Vagina (tissue), 2 donors: ENCODE measurements at regions not wholly inside any gene's neighbourhood (a gene's known extent, or its start where the extent isn't known, plus 50 kb on each side); places are given as distances from the start of the nearest gene placed in this dataset.

Experiments used
- DNase-seq, 2 donors: peaks; one replicate each; pipeline ENCODE4 v3.0.0-alpha.2; 2017; ENCODE audit errors: extremely low spot score in 2 of 2
- H3K27ac ChIP-seq: fragments of 200-600 bp; sonication (generic); one replicate; pipeline ENCODE4 v1.5.1; 2019
- H3K27me3 ChIP-seq: fragments of 200-600 bp; sonication (generic); one replicate; pipeline ENCODE4 v1.5.1; 2019
- H3K36me3 ChIP-seq, 2 donors: fragments of 200-600 bp; sonication (generic); one replicate each; pipeline ENCODE4 v1.5.1; 2017 to 2019
- H3K4me1 ChIP-seq: fragments of 200-600 bp; sonication (generic); one replicate; pipeline ENCODE4 v1.5.1; 2019
- H3K4me3 ChIP-seq, 2 donors: fragments of 200-600 bp; sonication (generic); 1 replicate in 1 of 2; 2 replicates in 1 of 2; pipeline ENCODE4 v1.5.1; 2016 to 2019
- H3K9me3 ChIP-seq: fragments of 200-600 bp; sonication (generic); one replicate; pipeline ENCODE4 v1.5.1; 2019
- POLR2A ChIP-seq, 2 donors: fragments of 450-650 bp; IDR thresholded peaks; one replicate each; pipeline ENCODE4 v1.6.1; 2017; ENCODE audit warnings: antibody characterized with exemption in 2 of 2, mild to moderate bottlenecking in 2 of 2, moderate library complexity in 2 of 2
- POLR2AphosphoS5 ChIP-seq, 2 donors: sonication (generic); formaldehyde crosslinking; IDR thresholded peaks; one replicate each; pipeline ENCODE4 v1.9.0; 2017; ENCODE audit warnings: antibody characterized with exemption in 2 of 2, mild to moderate bottlenecking in 2 of 2, low read depth in 1 of 2; ENCODE audit not compliant: insufficient read depth in 1 of 2
- intact Hi-C: fragments of 100-400 bp; cut with DNase I; formaldehyde crosslinking; loops from one replicate; pipeline ENCODE4 v1.15.1; 2023
- TF ChIP-seq, protein P1 (sequence below), 3 experiments: fragments of 450-650 bp in 2 of 3; fragments of 200-600 bp in 1 of 3; sonication (generic) in 1 of 3; IDR thresholded peaks; one replicate each; pipeline ENCODE4 v1.5.1; 2017 to 2019; ENCODE audit warnings: antibody characterized with exemption in 3 of 3, mild to moderate bottlenecking in 2 of 3, moderate library complexity in 2 of 3

DNA sequence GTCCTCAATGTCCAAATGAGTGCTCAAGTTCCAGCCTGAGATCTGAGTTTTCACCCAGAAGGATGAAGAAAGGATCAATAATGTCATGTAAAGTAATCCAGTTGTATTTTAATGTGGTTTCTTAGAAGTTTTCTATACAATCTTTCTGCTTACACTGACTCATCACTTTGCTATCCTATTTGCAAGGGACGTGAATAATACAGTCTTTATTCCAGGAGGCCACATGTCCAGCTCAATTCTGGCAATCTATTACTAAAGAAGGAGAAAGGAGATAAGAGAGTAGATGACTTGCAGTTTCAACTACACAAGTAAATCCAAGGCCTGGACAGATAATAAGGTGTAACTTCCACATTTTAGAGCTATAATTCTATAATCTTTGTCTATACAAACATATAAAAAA lies 601.1 kb upstream of the SETBP1 start:
- intact Hi-C loops = no loop called here
- no peaks in the 10 kb centered on the region for H3K4me1 ChIP-seq
- H3K27me3 ChIP-seq = no peaks in the 10 kb centered on the region
- TF ChIP-seq POLR2AphosphoS5 (IDR thresholded peaks at IDR 0.05; ENCODE audit: insufficient read depth in 1 of 2, low read depth in 1 of 2) (no peak), POLR2A (IDR thresholded peaks at IDR 0.05) (no peak)
- TF ChIP-seq, protein P1, sequence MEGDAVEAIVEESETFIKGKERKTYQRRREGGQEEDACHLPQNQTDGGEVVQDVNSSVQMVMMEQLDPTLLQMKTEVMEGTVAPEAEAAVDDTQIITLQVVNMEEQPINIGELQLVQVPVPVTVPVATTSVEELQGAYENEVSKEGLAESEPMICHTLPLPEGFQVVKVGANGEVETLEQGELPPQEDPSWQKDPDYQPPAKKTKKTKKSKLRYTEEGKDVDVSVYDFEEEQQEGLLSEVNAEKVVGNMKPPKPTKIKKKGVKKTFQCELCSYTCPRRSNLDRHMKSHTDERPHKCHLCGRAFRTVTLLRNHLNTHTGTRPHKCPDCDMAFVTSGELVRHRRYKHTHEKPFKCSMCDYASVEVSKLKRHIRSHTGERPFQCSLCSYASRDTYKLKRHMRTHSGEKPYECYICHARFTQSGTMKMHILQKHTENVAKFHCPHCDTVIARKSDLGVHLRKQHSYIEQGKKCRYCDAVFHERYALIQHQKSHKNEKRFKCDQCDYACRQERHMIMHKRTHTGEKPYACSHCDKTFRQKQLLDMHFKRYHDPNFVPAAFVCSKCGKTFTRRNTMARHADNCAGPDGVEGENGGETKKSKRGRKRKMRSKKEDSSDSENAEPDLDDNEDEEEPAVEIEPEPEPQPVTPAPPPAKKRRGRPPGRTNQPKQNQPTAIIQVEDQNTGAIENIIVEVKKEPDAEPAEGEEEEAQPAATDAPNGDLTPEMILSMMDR (IDR thresholded peaks at IDR 0.05) = no peak
- no peak for DNase-seq
- no peak overlapping the region for H3K4me3 ChIP-seq
- H3K27ac ChIP-seq = no peak overlapping the region
- H3K36me3 ChIP-seq = no peaks in the 10 kb centered on the region
- H3K9me3 ChIP-seq = no peaks in the 10 kb centered on the region

DNA sequence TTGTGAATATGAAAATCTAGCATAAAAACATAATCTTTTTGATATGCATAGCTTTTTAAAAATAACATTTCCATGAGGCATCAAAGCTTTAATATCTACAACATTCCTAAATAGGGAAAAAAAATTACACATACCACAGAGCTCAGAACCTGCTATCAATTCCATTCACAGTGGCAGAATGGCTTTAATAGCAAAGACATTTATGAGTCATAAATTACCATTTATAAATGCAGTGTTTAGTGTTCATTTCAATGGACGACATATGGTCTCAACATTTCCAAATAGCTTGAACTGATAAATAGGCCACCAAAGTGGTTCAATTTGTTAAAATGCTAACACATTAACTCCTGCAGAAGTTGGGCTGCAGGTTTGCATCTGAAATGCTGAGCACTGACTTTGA lies 600.6 kb upstream of the SETBP1 start:
- no peak for DNase-seq
- Histone ChIP-seq H3K4me3 (no peak overlapping the region), H3K4me1 (no peaks in the 10 kb centered on the region), H3K27ac (no peak overlapping the region), H3K27me3 (no peaks in the 10 kb centered on the region), H3K9me3 (no peaks in the 10 kb centered on the region), H3K36me3 (no peaks in the 10 kb centered on the region)
- intact Hi-C loops = no loop called here
- TF ChIP-seq POLR2AphosphoS5 (IDR thresholded peaks at IDR 0.05; ENCODE audit: insufficient read depth in 1 of 2, low read depth in 1 of 2) (no peak), POLR2A (IDR thresholded peaks at IDR 0.05) (no peak)

DNA sequence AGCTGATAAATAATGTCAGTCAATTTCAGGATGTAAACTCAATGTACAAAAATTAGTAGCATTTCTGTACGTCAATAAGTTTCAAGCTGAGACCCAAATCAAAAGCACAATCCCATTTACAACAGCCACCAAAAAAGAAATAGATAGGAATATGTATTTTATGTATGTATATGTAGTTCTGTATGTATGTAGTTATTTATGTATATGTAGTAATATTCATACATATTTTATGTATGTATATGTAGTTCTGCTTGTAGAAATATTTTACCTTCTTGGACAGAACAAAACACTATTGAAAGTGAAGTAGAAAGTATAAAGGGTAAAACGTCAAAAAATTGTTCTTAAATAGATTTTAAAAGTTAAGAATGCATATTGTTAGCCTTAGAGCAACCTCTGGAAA lies 591.0 kb upstream of the SETBP1 start:
- Histone ChIP-seq H3K27me3 (no peaks in the 10 kb centered on the region), H3K9me3 (no peaks in the 10 kb centered on the region), H3K36me3 (no peaks in the 10 kb centered on the region), H3K4me3 (no peak overlapping the region), H3K27ac (no peak overlapping the region), H3K4me1 (no peaks in the 10 kb centered on the region)
- intact Hi-C loops = no loop called here
- TF ChIP-seq, protein P1 (IDR thresholded peaks at IDR 0.05) = no peak
- TF ChIP-seq POLR2AphosphoS5 (IDR thresholded peaks at IDR 0.05; ENCODE audit: insufficient read depth in 1 of 2, low read depth in 1 of 2) = no peak
- no peak for TF ChIP-seq POLR2A (IDR thresholded peaks at IDR 0.05)
- no peak for DNase-seq

DNA sequence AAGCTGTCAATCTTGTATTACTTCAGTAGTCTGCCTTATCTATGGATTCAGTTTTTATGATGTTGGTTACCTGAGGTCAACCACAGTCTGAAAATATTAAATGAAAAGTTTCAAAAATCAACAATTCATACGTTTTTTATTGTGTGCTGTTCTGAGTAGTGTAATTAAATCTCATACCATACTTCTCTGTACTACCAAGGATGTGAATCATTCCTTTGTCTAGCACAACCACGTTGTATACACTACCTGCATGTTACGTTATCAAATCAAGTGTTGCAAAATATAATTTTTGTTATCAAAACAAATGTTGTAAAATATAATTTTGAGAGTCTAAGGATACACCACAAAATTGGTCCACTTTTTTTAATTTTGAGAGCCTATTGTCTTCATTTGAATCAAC lies 590.2 kb upstream of the SETBP1 start:
- Histone ChIP-seq H3K4me1 (no peaks in the 10 kb centered on the region), H3K9me3 (no peaks in the 10 kb centered on the region), H3K36me3 (no peaks in the 10 kb centered on the region), H3K4me3 (no peak overlapping the region), H3K27ac (no peak overlapping the region), H3K27me3 (no peaks in the 10 kb centered on the region)
- no peak for DNase-seq
- intact Hi-C loops = no loop called here
- no peak for TF ChIP-seq POLR2AphosphoS5 (IDR thresholded peaks at IDR 0.05; ENCODE audit: insufficient read depth in 1 of 2, low read depth in 1 of 2)
- TF ChIP-seq, protein P1 (IDR thresholded peaks at IDR 0.05) = no peak
- no peak for TF ChIP-seq POLR2A (IDR thresholded peaks at IDR 0.05)

DNA sequence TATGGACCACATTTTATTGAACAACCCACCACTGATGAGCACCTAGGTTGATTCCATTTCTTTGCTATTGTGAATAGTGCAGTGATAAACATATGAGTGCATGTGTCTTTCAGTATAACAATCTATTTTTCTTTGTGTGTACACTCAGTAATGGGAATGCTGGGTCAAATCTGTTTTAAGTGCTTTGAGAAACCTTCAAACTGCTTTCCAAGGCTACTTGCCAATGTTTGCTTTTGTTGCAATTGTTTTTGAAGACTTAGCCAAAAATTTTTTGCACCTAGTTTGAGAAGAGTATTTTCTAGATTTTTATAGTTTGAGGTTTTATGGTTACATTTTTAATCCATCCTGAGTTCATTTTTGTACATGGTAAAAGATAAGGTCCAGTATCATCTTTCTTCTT lies 587.4 kb upstream of the SETBP1 start:
- DNase-seq = no peak
- H3K4me3 ChIP-seq = no peak overlapping the region
- no peak overlapping the region for H3K27ac ChIP-seq
- no peaks in the 10 kb centered on the region for H3K4me1 ChIP-seq
- no peaks in the 10 kb centered on the region for H3K9me3 ChIP-seq
- no peaks in the 10 kb centered on the region for H3K27me3 ChIP-seq
- H3K36me3 ChIP-seq = no peaks in the 10 kb centered on the region
- TF ChIP-seq POLR2A (IDR thresholded peaks at IDR 0.05) (no peak), POLR2AphosphoS5 (IDR thresholded peaks at IDR 0.05; ENCODE audit: insufficient read depth in 1 of 2, low read depth in 1 of 2) (no peak)
- TF ChIP-seq, protein P1 (IDR thresholded peaks at IDR 0.05) = no peak
- intact Hi-C loops = no loop called here

DNA sequence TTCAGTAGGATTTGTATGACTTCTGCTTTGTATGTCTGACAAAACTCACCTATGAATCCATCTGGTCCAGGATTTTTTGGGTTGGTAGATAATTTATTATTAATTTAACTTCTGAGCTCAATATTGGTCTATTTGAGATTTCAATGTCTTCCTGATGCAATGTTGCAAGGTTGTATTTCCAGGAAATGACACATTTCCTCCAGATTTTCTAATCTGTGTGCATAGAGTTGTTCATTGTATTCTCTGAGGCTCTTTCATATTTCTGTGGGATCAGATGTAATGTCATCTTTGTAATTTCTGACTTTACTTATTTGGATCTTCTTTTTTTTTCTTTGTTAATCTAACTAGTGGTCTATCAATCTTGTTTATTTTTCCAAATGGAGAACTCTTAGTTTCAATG lies 584.7 kb upstream of the SETBP1 start:
- intact Hi-C loops = no loop called here
- no peak overlapping the region for H3K4me3 ChIP-seq
- H3K9me3 ChIP-seq = no peaks in the 10 kb centered on the region
- TF ChIP-seq, protein P1 (IDR thresholded peaks at IDR 0.05) = no peak
- no peak for TF ChIP-seq POLR2AphosphoS5 (IDR thresholded peaks at IDR 0.05; ENCODE audit: insufficient read depth in 1 of 2, low read depth in 1 of 2)
- TF ChIP-seq POLR2A (IDR thresholded peaks at IDR 0.05) = no peak
- no peaks in the 10 kb centered on the region for H3K4me1 ChIP-seq
- DNase-seq = no peak
- no peak overlapping the region for H3K27ac ChIP-seq
- H3K27me3 ChIP-seq = no peaks in the 10 kb centered on the region
- no peaks in the 10 kb centered on the region for H3K36me3 ChIP-seq
